ENCODE measurements at regions not wholly inside any gene's neighbourhood (a gene's known extent, or its start where the extent isn't known, plus 50 kb on each side); places are given as distances from the start of the nearest gene placed in this dataset.

GRCh38 chr16:17691899-17692176 lies 221.1 kb upstream of the XYLT1 start:
- in situ Hi-C loops (cut with MboI; ENCODE audit: low pct_ligation_motif_present in 1 of 4, low pct_unique_long_range_greater_than_20kb in 1 of 4, low sequenced_read_pairs in 3 of 4), result no loop called here
- no peaks in the 10 kb centered on the region for H3K4me1 ChIP-seq
- no peak overlapping the region for H3K4me3 ChIP-seq
- H3K27ac ChIP-seq, result no peak overlapping the region
- H3K36me3 ChIP-seq, result no peaks in the 10 kb centered on the region
- H3K9me3 ChIP-seq, result no peaks in the 10 kb centered on the region
- WGBS, 2 donors (ENCODE audit: low coverage in 1 of 2), result 6 to 14% methylated on average over 1 of the region's 1 CpG
- intact Hi-C loops (cut with DNase I; ENCODE audit: low total_unique reads), result no loop called here
- DNase-seq, result no peak
- no peak for TF ChIP-seq POLR2A (IDR thresholded peaks at IDR 0.05)
- TF ChIP-seq CTCF (IDR thresholded peaks at IDR 0.05), result no peak
- no peak for TF ChIP-seq POLR2AphosphoS5 (IDR thresholded peaks at IDR 0.05)
- TF ChIP-seq EP300 (IDR thresholded peaks at IDR 0.05; ENCODE audit: low read depth), result no peak
- no peaks in the 10 kb centered on the region for H3K27me3 ChIP-seq

- Histone ChIP-seq H3K9me3 (no peaks in the 10 kb centered on the region), H3K36me3 (no peaks in the 10 kb centered on the region), H3K27me3 (no peaks in the 10 kb centered on the region), H3K27ac (no peak overlapping the region), H3K4me1 (no peaks in the 10 kb centered on the region), H3K4me3 (no peak overlapping the region)
- in situ Hi-C loops (cut with MboI; ENCODE audit: low pct_ligation_motif_present in 1 of 4, low pct_unique_long_range_greater_than_20kb in 1 of 4, low sequenced_read_pairs in 3 of 4), result no loop called here
- intact Hi-C loops (cut with DNase I; ENCODE audit: low total_unique reads), result no loop called here
- WGBS, 2 donors (ENCODE audit: low coverage in 1 of 2), result 62 to 71% methylated on average over 4 to 7 of the region's 7 CpGs
- no peak for DNase-seq
- TF ChIP-seq POLR2AphosphoS5 (IDR thresholded peaks at IDR 0.05), result no peak
- no peak for TF ChIP-seq EP300 (IDR thresholded peaks at IDR 0.05; ENCODE audit: low read depth)
- no peak for TF ChIP-seq CTCF (IDR thresholded peaks at IDR 0.05)
- no peak for TF ChIP-seq POLR2A (IDR thresholded peaks at IDR 0.05)
Measured at GRCh38 chr16:17691106-17691898, 220.5 kb upstream of the XYLT1 start.

- in situ Hi-C loops (cut with MboI; ENCODE audit: low pct_ligation_motif_present in 1 of 4, low pct_unique_long_range_greater_than_20kb in 1 of 4, low sequenced_read_pairs in 3 of 4), result no loop called here
- Histone ChIP-seq H3K36me3 (no peaks in the 10 kb centered on the region), H3K4me3 (no peak overlapping the region), H3K4me1 (no peaks in the 10 kb centered on the region), H3K27me3 (no peaks in the 10 kb centered on the region), H3K9me3 (no peaks in the 10 kb centered on the region), H3K27ac (no peak overlapping the region)
- intact Hi-C loops (cut with DNase I; ENCODE audit: low total_unique reads), result no loop called here
- no peak for DNase-seq
- TF ChIP-seq EP300 (IDR thresholded peaks at IDR 0.05; ENCODE audit: low read depth), result no peak
- no peak for TF ChIP-seq CTCF (IDR thresholded peaks at IDR 0.05)
- TF ChIP-seq POLR2AphosphoS5 (IDR thresholded peaks at IDR 0.05), result no peak
- no peak for TF ChIP-seq POLR2A (IDR thresholded peaks at IDR 0.05)
Measured at GRCh38 chr16:17685447-17685846, 214.7 kb upstream of the XYLT1 start.

DNA sequence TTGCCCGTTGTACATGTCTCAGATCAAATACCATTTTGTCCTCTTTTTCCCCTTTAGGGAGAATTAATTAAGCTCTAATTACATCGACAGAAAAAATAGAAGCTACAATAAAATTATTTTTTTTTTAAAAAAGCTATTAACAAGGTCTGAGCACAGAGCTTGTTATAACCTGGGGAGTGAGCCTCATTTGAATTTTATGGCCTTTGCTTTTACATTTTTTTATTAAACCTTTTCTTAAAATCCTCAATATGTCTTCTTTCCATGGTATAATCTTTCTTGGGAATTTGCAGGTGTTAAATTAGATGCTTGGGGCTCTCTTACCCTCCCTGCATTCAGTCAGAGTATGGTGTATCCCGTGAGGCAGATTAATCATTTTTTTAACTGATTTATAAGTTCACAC lies 212.5 kb upstream of the XYLT1 start:
- DNase-seq, result no peak
- Histone ChIP-seq H3K27me3 (no peaks in the 10 kb centered on the region), H3K4me1 (no peaks in the 10 kb centered on the region), H3K9me3 (peaks cover 4% of the 10 kb centered on the region in 2 donors), H3K4me3 (no peak overlapping the region), H3K27ac (no peak overlapping the region), H3K36me3 (no peaks in the 10 kb centered on the region)
- WGBS, 2 donors (ENCODE audit: low coverage in 1 of 2), result 59 to 68% methylated on average over 3 of the region's 3 CpGs
- in situ Hi-C loops (cut with MboI; ENCODE audit: low pct_ligation_motif_present in 1 of 4, low pct_unique_long_range_greater_than_20kb in 1 of 4, low sequenced_read_pairs in 3 of 4), result no loop called here
- no peak for TF ChIP-seq EP300 (IDR thresholded peaks at IDR 0.05; ENCODE audit: low read depth)
- no peak for TF ChIP-seq POLR2A (IDR thresholded peaks at IDR 0.05)
- TF ChIP-seq POLR2AphosphoS5 (IDR thresholded peaks at IDR 0.05), result no peak
- TF ChIP-seq CTCF (IDR thresholded peaks at IDR 0.05), result no peak
- intact Hi-C loops (cut with DNase I; ENCODE audit: low total_unique reads), result no loop called here
